ENCODE measurements at regions not wholly inside any gene's neighbourhood (a gene's known extent, or its start where the extent isn't known, plus 50 kb on each side); places are given as distances from the start of the nearest gene placed in this dataset.
A peak's percentile ranks its signal among the peaks of the same experiment; 100 is the strongest.
"Not testable (repeated sequence)": the region's sequence is repeated elsewhere in the genome, so short reads cannot be mapped to it uniquely, and the experiment has no call there.

DNA sequence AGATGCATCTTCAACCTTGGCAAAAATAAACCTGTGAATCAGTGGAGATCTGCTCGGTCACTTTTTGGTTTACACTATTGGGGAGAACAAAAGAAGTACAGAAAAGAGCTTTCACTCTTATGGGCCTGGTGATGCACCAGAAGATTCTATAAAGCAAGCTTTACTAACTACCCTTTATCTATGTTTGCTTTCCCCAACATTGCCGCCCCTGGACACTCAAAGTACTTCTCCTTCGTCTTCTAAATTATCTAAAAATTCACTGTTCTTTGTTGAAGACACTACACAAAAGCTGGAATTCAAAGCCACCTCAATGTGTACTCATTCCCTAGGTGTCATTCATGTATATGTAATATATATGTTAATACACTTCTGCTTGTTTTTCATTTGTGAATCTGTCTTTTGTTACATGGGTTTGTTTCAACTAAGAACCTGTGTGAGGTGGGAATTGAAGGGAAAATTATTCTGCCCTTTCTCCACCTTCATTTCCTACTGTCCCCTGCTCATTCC lies 97.9 kb upstream of the BTN3A2 start:
- DNase-seq = no peak

DNA sequence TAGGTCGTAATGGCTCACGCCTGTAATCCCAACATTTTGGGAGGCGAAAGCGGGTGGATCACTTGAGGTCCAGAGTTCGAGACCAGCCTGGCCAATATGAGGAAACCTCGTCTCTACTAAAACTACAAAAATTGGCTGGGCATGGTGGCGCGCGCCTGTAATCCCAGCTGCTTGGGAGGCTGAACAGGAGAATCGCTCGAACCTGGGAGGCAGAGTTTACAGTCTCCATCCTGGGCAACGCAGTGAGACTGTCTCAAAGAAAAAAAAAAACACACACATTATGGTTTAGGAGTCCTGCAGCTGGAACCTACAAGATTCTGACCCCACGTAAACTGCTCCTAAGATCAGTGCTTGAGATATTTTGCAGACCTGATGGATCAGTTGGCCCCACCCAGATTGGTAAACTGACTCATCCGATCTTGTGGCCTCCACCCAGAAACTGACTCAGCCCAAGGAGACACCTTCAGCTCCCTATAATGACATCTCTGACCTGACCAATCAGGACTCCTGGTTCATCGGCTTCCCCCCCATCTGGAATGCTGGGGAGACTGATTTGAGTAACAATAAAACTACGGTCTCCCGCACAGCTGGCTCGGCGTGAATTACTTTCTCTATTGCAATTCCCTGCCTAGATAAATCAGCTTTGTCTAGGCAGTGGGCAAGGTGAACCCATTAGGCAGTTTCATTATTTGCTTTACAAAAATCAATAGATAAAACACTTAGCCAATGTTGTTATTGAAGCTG lies 96.2 kb upstream of the BTN3A2 start:
- DNase-seq = peak; percentile 87

DNA sequence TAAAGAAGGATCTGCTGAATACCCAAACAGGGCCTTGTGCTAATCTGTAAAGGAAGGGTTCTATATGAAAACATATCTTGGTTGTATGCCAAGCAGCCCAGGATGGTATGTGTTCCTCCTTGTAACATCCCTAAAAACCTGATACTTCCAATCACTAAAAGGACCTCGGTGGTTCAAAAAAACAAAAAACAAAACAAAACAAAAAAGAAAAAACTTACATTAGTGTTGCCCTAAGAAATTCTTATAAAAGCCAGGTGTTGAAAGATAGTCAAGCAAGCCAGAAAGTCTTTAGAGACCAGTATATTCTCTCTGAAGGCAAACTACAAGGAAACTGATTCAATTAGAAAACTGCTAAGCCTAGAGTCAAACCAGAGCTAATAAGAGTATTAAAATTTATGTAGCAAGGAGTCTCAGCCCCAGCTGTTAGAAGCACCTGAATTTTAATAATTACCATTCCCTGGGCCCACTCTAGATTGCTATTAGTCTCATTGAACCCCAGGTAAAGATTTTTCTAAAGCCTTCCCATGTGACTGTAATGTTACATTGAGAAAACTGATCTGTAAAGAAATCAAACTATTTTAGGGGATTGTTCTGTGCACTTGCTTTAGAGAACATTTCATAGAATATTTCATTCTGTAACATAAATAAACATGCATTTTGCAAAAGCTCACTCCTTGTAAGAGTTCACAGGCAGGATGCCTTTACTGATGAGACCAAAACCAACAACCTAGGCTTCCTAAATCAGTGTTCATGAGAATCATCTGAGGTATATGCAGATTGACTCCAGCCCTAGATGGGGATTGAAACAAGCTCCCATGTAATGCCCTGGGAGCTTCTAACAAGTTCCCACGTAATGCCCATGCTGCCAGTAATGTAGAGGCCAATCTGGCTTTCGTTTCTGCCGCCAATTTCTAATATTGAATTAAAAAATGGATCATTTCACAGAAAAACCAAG lies 95.2 kb upstream of the BTN3A2 start:
- DNase-seq = peak; percentile 64

DNA sequence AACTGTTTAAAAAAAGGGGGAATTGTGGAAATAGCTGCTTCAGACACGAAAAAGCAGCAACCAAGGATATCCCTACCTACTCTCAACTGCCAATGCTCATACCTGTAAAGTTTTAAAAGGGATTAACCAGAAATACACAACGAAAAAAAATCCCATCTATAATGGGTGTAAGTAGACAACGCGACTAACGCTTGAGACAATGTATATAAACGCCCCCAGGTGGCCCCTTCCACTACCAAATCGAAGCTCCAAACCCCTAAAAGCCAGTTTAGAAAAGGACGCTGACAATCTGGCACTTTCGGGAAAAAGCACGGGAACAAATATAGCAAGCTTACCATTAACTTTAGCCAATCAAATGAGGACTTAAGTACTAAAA lies 94.5 kb upstream of the BTN3A2 start:
- DNase-seq = peak; percentile 52

DNA sequence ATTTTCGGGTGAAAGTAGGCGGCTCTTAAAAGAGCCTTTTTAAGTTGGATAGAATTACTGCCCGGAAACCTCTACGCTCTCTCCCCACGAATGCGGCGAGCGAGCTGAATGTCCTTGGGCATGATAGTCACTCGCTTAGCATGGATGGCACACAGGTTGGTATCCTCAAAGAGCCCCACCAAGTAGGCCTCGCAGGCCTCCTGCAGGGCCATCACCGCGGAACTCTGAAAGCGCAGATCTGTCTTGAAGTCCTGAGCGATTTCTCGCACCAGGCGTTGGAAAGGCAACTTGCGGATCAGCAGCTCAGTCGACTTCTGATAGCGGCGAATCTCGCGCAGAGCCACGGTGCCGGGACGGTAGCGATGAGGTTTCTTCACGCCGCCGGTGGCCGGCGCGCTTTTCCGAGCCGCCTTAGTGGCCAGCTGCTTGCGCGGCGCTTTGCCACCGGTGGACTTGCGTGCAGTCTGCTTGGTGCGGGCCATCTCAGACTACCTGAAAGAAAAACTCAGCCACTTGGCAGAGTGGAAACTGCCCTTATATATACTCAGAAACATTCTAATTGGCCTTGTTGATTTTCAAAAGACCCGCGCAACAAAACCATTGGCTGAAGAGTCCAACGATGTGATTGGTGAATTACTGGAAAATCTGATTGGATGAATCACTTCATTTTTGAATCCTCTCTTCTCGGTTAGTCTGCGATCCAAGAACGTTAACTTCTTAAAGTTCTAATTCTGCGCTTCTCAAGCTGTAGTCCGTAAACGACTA lies 93.9 kb upstream of the BTN3A2 start:
- peak; percentile 96 for DNase-seq

- DNase-seq = no peak
Observed at GRCh38 chr6:26271668-26272024, 93.4 kb upstream of the BTN3A2 start.

DNA sequence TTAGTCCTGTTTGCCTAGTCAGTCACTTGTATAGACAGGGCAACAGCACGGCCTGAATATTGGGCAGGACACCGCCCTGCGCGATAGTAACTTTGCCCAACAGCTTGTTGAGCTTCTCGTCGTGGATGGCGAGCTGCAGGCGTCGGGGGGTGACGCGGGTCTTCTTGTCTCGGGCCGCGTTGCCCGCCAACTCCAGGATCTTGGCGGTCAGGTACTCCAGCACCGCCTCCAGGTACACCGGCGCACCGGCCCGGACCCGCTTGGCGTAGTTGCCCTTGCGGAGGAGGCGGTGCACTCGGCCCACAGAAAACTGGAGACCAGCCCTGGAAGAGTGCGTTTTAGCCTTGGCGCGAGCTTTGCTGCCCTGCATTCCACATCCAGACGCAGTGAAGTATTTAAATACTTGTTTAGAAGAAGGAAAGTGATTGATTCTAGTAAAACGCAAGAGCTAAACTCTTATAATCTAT lies 92.8 kb upstream of the BTN3A2 start:
- no peak for DNase-seq

GRCh38 chr6:26273673-26274588 lies 91.1 kb upstream of the BTN3A2 start:
- peak; percentile 46 for DNase-seq

DNA sequence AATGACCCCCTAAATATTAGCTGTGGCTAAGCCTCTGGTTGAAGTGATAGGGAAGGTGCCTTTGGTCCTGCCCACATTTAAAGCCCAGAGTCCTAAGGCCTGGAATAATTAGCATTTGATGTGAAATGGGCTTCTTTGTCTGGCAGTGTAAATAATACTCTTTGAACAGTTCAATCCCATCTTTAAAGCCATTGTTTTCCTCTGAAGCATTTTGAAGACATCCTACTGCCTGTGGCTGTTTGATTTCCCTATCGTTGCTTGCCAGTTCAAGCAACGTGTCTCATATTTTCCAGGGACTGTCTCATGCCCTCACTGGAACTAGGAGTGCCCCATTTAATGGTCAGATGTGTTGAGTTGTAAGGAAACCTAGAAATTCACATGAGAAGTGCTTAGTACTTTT lies 89.3 kb upstream of the BTN3A2 start:
- DNase-seq = no peak

DNA sequence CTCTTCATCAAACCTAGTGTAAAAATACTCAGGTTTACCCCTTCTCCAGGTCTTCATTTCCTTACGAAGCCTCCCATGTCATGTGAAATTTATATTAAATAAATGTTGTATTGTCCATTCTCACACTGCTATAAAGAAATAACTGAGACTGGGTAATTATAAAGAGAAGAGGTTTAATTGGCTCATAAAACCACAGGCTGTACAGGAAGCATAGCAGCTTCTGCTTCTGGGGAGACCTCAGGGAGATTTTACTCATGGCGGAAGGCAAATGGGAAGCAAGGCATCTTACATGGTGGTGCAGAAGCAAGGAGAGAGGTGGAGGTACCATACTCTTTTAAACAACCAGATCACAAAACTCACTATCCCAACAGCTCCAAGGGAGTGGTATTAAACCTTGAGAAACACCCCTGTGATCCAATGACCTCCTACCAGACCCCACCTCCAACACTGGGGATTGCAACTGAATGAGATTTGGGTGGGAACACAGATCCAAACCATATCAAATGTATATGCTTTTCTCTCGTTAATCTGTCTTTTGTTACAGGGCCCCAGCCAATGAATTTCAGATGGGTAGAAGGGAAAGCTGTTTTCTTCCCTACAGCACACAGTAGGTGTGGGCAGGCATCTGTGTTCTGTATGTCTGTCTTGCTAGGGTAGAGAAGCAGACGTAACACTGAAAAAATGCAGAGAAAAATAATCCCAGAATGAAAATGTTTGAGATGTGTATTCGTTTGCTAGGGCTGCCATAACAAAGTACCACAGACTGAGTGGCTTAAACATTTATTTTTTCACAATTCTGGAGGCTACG lies 88.0 kb upstream of the BTN3A2 start:
- DNase-seq = no peak

DNA sequence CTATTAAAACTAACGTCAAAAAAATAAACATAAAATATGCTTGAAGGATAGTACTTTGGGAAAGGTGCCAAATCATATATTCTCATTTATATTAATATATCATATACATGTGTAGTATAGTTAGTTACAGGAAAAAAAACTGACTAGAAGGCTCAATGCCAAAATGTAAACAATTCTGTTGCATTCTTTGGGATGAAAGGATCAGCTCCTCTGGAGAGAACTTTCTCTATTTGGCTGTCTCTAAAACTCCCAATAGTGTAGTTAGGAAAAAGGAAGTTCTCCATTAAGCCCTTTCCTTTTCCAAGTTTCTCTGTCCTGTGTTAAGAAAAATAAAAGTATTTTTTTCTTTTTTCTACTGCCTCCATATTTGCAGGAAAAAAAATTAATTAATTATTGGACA lies 86.5 kb upstream of the BTN3A2 start:
- no peak for DNase-seq

GRCh38 chr6:26279371-26279770 lies 85.6 kb upstream of the BTN3A2 start:
- not testable (repeated sequence) for DNase-seq

- DNase-seq = peak; percentile 9
Observed at GRCh38 chr6:26280407-26280806, 84.6 kb upstream of the BTN3A2 start.

- peak; percentile 79 for DNase-seq
Observed at GRCh38 chr6:26284537-26285142, 80.4 kb upstream of the BTN3A2 start.

DNA sequence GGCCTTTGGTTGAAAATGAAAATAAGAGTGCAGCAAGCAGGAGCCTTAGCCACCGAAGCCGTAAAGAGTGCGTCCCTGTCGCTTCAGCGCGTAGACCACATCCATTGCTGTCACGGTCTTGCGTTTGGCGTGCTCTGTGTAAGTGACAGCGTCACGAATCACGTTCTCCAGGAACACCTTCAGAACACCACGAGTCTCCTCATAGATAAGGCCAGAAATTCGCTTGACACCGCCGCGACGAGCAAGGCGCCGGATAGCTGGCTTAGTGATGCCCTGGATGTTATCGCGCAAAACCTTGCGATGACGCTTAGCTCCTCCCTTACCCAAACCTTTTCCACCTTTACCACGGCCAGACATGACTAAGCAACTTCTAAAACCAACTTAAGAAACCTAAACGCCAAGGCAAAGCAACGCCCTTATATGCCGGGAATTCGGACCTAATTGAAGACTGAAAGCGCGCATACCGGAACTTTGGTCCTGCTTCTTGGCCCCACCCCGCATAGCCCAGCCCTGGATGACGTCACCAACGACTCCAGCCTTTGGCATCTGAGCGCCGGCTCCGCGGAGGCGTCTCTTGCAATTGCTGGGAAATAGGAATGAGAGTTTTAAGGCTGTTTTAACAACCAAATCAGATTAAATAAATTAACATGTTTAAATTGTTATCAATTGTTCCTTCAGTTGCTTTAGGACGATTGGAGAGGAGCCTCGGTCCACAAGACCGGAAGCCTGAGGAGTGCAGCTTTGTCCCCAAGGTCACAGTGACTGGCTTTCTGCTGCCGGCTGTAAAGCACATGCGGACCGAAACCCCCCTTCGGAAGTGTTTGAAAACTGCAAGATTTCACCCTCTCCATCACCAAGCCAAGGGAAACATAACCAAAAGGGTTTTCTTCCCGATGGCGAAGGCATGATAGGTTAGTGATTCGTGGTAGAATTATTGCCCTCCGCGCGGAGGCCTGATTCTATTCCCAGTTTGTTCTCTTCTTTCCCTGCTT lies 79.6 kb upstream of the BTN3A2 start:
- DNase-seq = peak; percentile 100

DNA sequence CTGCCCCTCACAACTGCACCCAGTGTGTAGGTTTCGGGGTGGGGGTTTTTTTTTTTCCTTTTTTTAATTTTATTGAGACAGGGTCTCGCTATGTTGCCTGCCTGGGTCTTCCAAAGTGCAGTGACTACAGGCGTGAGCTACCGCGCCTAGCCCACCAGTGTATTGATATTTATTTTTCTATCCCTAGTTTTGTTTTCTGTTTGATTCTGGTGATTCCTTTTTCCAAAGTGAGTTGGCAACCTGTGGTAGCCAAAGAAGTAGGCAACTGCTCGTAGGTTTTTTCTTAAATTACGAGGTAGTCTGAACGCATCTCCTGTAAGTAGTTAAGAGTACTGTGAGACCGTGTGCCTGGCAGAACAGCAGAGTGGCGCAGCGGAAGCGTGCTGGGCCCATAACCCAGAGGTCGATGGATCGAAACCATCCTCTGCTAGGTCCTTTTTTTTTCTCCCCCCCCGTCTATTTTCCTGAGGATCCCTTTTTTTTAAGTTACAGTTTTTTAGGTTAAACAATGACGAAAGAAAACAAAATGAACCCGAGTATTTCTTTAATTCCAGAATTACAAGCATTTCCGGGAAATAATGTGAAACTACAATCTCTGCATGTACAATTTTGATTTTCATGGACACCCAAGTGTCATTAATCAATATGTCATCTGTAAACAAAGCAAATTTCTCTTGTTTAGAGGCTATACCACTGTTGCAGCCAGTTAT lies 78.7 kb upstream of the BTN3A2 start:
- peak; percentile 65 for DNase-seq

GRCh38 chr6:26288155-26288554 lies 76.8 kb upstream of the BTN3A2 start:
- DNase-seq = no peak

DNA sequence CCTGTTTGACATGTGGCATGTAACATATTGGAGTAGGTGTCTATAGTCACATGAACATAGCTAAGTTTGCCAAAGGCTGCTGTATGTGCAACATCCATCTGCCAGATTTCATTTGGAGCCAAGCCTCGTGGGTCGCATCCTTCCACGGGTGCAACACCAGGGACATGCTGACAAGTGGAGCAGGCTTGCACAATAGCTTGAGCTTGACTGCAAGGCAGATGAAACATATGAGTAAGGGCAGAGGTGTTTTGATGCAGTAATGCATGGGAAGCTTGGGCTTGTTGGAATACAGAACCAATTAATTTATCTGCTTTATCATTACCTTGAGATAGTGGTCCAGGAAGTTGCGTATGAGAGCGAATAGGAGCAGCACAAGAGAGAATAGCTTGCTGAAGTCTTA lies 74.1 kb upstream of the BTN3A2 start:
- no peak for DNase-seq

DNA sequence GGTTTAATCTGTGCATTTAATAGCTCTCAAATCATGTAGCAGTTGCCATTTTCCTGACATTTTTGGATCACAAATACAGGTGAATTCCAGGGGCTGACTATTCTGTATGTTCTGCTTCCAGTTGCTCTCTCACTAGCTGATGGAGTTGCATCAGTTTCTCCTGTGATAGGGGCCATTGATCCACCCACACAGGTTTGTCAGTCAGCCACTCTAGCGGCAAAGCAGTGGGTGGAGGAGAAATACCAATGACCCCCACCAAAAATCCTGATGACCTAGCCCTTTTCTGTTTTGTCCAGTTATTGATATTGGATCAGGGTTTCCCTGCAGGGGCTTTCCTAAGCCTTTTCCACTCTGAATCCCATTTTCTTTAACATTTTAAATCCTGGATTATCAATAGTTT lies 72.3 kb upstream of the BTN3A2 start:
- no peak for DNase-seq
